ENCODE measurements at regions not wholly inside any gene's neighbourhood (a gene's known extent, or its start where the extent isn't known, plus 50 kb on each side); places are given as distances from the start of the nearest gene placed in this dataset.

DNA sequence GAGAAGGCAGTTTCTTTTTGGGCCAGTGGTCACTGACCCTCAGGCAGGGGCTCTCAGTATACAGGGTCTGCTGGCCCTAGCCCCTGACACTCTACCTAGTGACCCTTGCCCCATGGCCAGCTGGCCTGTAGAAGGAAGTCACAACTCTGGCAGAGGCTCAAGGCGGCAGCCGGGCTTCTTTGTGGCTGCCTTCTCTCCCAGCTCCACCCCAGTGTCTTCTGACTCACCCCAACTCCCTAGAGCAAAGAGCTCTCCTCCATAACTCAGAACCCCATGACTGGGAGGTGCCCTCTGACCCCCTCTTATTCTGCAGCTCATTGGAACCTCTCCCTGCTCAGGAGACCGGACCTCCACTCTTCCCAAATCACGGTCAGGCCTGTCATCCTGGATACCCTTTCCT, 358.2 kb downstream of the FGFR2 start:
- H3K27ac ChIP-seq, result no peak overlapping the region
- no peaks in the 10 kb centered on the region for H3K9me3 ChIP-seq
- TF ChIP-seq CTCF (IDR thresholded peaks at IDR 0.05), result no peak

GRCh38 chr10:121240556-121240955, 357.7 kb downstream of the FGFR2 start:
- TF ChIP-seq CTCF (IDR thresholded peaks at IDR 0.05), result no peak
- no peaks in the 10 kb centered on the region for H3K4me1 ChIP-seq (ENCODE audit: control insufficient read depth in 1 of 2, insufficient read depth in 1 of 2, low read depth in 1 of 2, low read length in 1 of 2)

More for the DNA sequence above, 358.2 kb downstream of the FGFR2 start:
- Histone ChIP-seq H3K4me3 (ENCODE audit: low read depth in 1 of 2, low read length in 1 of 2) (no peak overlapping the region), H3K4me1 (ENCODE audit: control insufficient read depth in 1 of 2, insufficient read depth in 1 of 2, low read depth in 1 of 2, low read length in 1 of 2) (no peaks in the 10 kb centered on the region), H3K27me3 (peaks cover 21% of the 10 kb centered on the region), H3K36me3 (no peaks in the 10 kb centered on the region)

GRCh38 chr10:121241337-121241736, 356.9 kb downstream of the FGFR2 start:
- no peak overlapping the region for H3K27ac ChIP-seq
- H3K4me1 ChIP-seq (ENCODE audit: control insufficient read depth in 1 of 2, insufficient read depth in 1 of 2, low read depth in 1 of 2, low read length in 1 of 2), result no peaks in the 10 kb centered on the region
- H3K4me3 ChIP-seq (ENCODE audit: low read depth in 1 of 2, low read length in 1 of 2), result no peak overlapping the region
- H3K9me3 ChIP-seq, result no peaks in the 10 kb centered on the region
- H3K27me3 ChIP-seq, result peaks cover 31% of the 10 kb centered on the region
- TF ChIP-seq CTCF (IDR thresholded peaks at IDR 0.05), result no peak
- H3K36me3 ChIP-seq, result no peaks in the 10 kb centered on the region

More at GRCh38 chr10:121240556-121240955, 357.7 kb downstream of the FGFR2 start:
- H3K4me3 ChIP-seq (ENCODE audit: low read depth in 1 of 2, low read length in 1 of 2), result no peak overlapping the region
- H3K27me3 ChIP-seq, result peaks cover 26% of the 10 kb centered on the region
- no peaks in the 10 kb centered on the region for H3K9me3 ChIP-seq
- no peak overlapping the region for H3K27ac ChIP-seq
- no peaks in the 10 kb centered on the region for H3K36me3 ChIP-seq

GRCh38 chr10:121242741-121243608, 355.3 kb downstream of the FGFR2 start:
- no peak overlapping the region for H3K4me3 ChIP-seq (ENCODE audit: low read depth in 1 of 2, low read length in 1 of 2)
- H3K27ac ChIP-seq, result no peak overlapping the region
- H3K36me3 ChIP-seq, result no peaks in the 10 kb centered on the region
- H3K4me1 ChIP-seq (ENCODE audit: control insufficient read depth in 1 of 2, insufficient read depth in 1 of 2, low read depth in 1 of 2, low read length in 1 of 2), result peaks cover 0 to 5% of the 10 kb centered on the region in 2 experiments
- peaks cover 31% of the 10 kb centered on the region for H3K27me3 ChIP-seq
- no peak for TF ChIP-seq CTCF (IDR thresholded peaks at IDR 0.05)
- H3K9me3 ChIP-seq, result no peaks in the 10 kb centered on the region

- H3K4me1 ChIP-seq (ENCODE audit: control insufficient read depth in 1 of 2, insufficient read depth in 1 of 2, low read depth in 1 of 2, low read length in 1 of 2), result peaks cover 0 to 12% of the 10 kb centered on the region in 2 experiments
- no peaks in the 10 kb centered on the region for H3K36me3 ChIP-seq
- TF ChIP-seq CTCF (IDR thresholded peaks at IDR 0.05), result no peak
These were observed 354.5 kb downstream of the FGFR2 start for GRCh38 chr10:121243609-121244241.

More at GRCh38 chr10:121243609-121244241, 354.5 kb downstream of the FGFR2 start:
- peaks cover 31% of the 10 kb centered on the region for H3K27me3 ChIP-seq
- no peak overlapping the region for H3K4me3 ChIP-seq (ENCODE audit: low read depth in 1 of 2, low read length in 1 of 2)
- H3K27ac ChIP-seq, result no peak overlapping the region
- H3K9me3 ChIP-seq, result no peaks in the 10 kb centered on the region

All from neutrophil (primary cell).